A549 (cell line): ENCODE measurements at regions not wholly inside any gene's neighbourhood (a gene's known extent, or its start where the extent isn't known, plus 50 kb on each side); places are given as distances from the start of the nearest gene placed in this dataset.

ENCODE experiments used
- CEBPB ChIP-seq, 2 experiments: fragments of >200 bp in 1 of 2; sonication (Bioruptor Twin) in 1 of 2; formaldehyde crosslinking in 1 of 2; IDR thresholded peaks; 2 replicates each; pipeline ENCODE4 v1.6.1; 2012 to 2016
- CTCF ChIP-seq: fragments of >200 bp; sonication (Bioruptor Twin); formaldehyde crosslinking; IDR thresholded peaks from 3 replicates; pipeline ENCODE4 v1.5.1; 2016
- HDAC2 ChIP-seq: fragments of 200-600 bp; sonication (generic); IDR thresholded peaks from 2 replicates; pipeline ENCODE4 v1.6.1; 2016
- JUNB ChIP-seq: fragments of >200 bp; sonication (Bioruptor Twin); formaldehyde crosslinking; IDR thresholded peaks from 2 replicates; pipeline ENCODE4 v1.6.1; 2016
- MAFK ChIP-seq: fragments of 450-650 bp; IDR thresholded peaks from 2 replicates; pipeline ENCODE4 v1.6.1; 2014; ENCODE audit not compliant: partially characterized antibody
- MAX ChIP-seq: IDR thresholded peaks from 2 replicates; pipeline ENCODE4 v1.6.1; 2012
- MAZ ChIP-seq: fragments of 150-350 bp; IDR thresholded peaks from 2 replicates; pipeline ENCODE4 v1.6.1; 2014; ENCODE audit warnings: antibody characterized with exemption, low read depth, low read length, borderline replicate concordance
- NR3C1 ChIP-seq: fragments of >200 bp; sonication (Bioruptor Twin); formaldehyde crosslinking; IDR thresholded peaks from 3 replicates; pipeline ENCODE4 v1.6.1; 2017
- PHF8 ChIP-seq: fragments of 200-600 bp; sonication (generic); IDR thresholded peaks from 2 replicates; pipeline ENCODE4 v1.6.1; 2016; ENCODE audit warnings: low read depth, mild to moderate bottlenecking, antibody characterized with exemption, moderate library complexity, borderline replicate concordance
- POLR2A ChIP-seq: IDR thresholded peaks from 2 replicates; pipeline ENCODE4 v1.6.1; 2012; ENCODE audit warnings: mild to moderate bottlenecking, low read length
- RAD21 ChIP-seq, 2 experiments: fragments of >200 bp in 1 of 2; sonication (Bioruptor Twin) in 1 of 2; formaldehyde crosslinking in 1 of 2; IDR thresholded peaks in 1 of 2; conservative IDR thresholded peaks in 1 of 2; 2 replicates in 1 of 2; 3 replicates in 1 of 2; pipeline ENCODE4 v1.6.1; 2012 to 2018; ENCODE audit warnings: inconsistent platforms in 1 of 2
- RARB ChIP-seq: fragments of 250-450 bp; sonication (Bioruptor Pico); IDR thresholded peaks from 2 replicates; pipeline ENCODE4 v1.8.0; 2021; ENCODE audit warnings: mild to moderate bottlenecking, moderate library complexity
- USF2 ChIP-seq: fragments of 450-650 bp; IDR thresholded peaks from 2 replicates; pipeline ENCODE4 v1.6.1; 2014; ENCODE audit warnings: antibody characterized with exemption

- TF ChIP-seq CTCF (no peak), PHF8 (no peak), USF2 (no peak), MAFK (no peak), MAX (no peak), MAZ (no peak), NR3C1 (no peak), CEBPB (IDR thresholded peaks at IDR 0.05) (no peak), POLR2A (no peak), RARB (CRISPR knock-in tag) (no peak), HDAC2 (no peak), RAD21 (conservative IDR thresholded peaks at IDR 0.05 in 1 of 2, IDR thresholded peaks at IDR 0.05 in 1 of 2) (no peak), JUNB (no peak)
Observed at GRCh38 chr17:79664930-79665737, 54.3 kb upstream of the RBFOX3 start.
